Stomach (tissue), 8 donors: ENCODE measurements at regions not wholly inside any gene's neighbourhood (a gene's known extent, or its start where the extent isn't known, plus 50 kb on each side); places are given as distances from the start of the nearest gene placed in this dataset.

Source experiments
- DNase-seq, 2 donors: peaks; one replicate each; pipeline versions ENCODE4 v3.0.0 to v3.0.0-alpha.2; 2013 to 2019
- H3K27ac ChIP-seq, 5 donors: fragments of 200-600 bp in 4 of 5; sonication (generic) in 4 of 5; one replicate each; pipeline ENCODE4 v1.5.1; 2013 to 2019; ENCODE audit warnings: mild to moderate bottlenecking in 1 of 5, moderate library complexity in 1 of 5
- H3K27me3 ChIP-seq, 3 donors: fragments of 200-600 bp; sonication (generic); one replicate each; pipeline ENCODE4 v1.5.1; 2017 to 2019; ENCODE audit warnings: mixed run types in 1 of 3
- H3K36me3 ChIP-seq, 4 donors: fragments of 200-600 bp; sonication (generic); 1 replicate in 3 of 4; 2 replicates in 1 of 4; pipeline ENCODE4 v1.5.1; 2016 to 2019
- H3K4me1 ChIP-seq, 4 donors: fragments of 200-600 bp; sonication (generic); one replicate each; pipeline ENCODE4 v1.5.1; 2016 to 2019
- H3K4me3 ChIP-seq, 4 donors: fragments of 200-600 bp; sonication (generic) in 3 of 4; one replicate each; pipeline ENCODE4 v1.5.1; 2016 to 2019; ENCODE audit warnings: mild to moderate bottlenecking in 1 of 4
- H3K9me3 ChIP-seq, 4 donors: fragments of 200-600 bp; sonication (generic); one replicate each; pipeline ENCODE4 v1.5.1; 2016 to 2019
- CTCF ChIP-seq, 7 experiments: fragments of 450-650 bp in 4 of 7; fragments of 200-600 bp in 3 of 7; sonication (generic) in 3 of 7; IDR thresholded peaks; one replicate each; pipeline ENCODE4 v1.5.1; 2016 to 2019; ENCODE audit warnings: antibody characterized with exemption in 7 of 7, control low read depth in 2 of 7, mild to moderate bottlenecking in 1 of 7
- EP300 ChIP-seq: sonication (generic); formaldehyde crosslinking; IDR thresholded peaks from one replicate; pipeline ENCODE4 v1.6.1; 2017; ENCODE audit warnings: antibody characterized with exemption
- POLR2A ChIP-seq, 4 donors: fragments of 450-650 bp; IDR thresholded peaks; one replicate each; pipeline ENCODE4 v1.6.1; 2016; ENCODE audit warnings: antibody characterized with exemption in 4 of 4, control low read depth in 2 of 4, mild to moderate bottlenecking in 1 of 4, moderate library complexity in 1 of 4
- POLR2AphosphoS5 ChIP-seq, 3 donors: sonication (generic); formaldehyde crosslinking; IDR thresholded peaks; one replicate each; pipeline ENCODE4 v1.6.1; 2016; ENCODE audit warnings: antibody characterized with exemption in 3 of 3
- WGBS, 5 donors: extraction: QIAGEN DNeasy Blood & Tissue Kit in 3 of 5; methylation state at CpG; one replicate each; pipeline versions ENCODE4 v1.1.5 to v1.1.7; 2013 to 2018; 5-methylcytosine and 5-hydroxymethylcytosine counted together
- intact Hi-C: fragments of 100-400 bp; cut with DNase I; formaldehyde crosslinking; loops from one replicate; pipeline ENCODE4 v1.15.1; 2023; ENCODE audit warnings: low total_unique reads
- donor health status: healthy with polysubstance abuse.
- donor health status: Bipolar disorder and iron deficiency.
- donor health status: healthy.

- Histone ChIP-seq H3K4me1 (no peaks in the 10 kb centered on the region), H3K27me3 (no peaks in the 10 kb centered on the region), H3K27ac (no peak overlapping the region), H3K36me3 (no peaks in the 10 kb centered on the region), H3K4me3 (no peak overlapping the region), H3K9me3 (no peaks in the 10 kb centered on the region)
- DNase-seq = no peak
- intact Hi-C loops = no loop called here
- WGBS, 5 donors = 78 to 84% (median 81%) methylated on average over 7 of the region's 7 CpGs
- TF ChIP-seq EP300 (no peak), CTCF (IDR thresholded peaks at IDR 0.05) (no peak), POLR2A (IDR thresholded peaks at IDR 0.05) (no peak)
Observed at GRCh38 chr13:81048026-81048461, 707.1 kb upstream of the SPRY2 start.

GRCh38 chr13:81041761-81042160, 700.8 kb upstream of the SPRY2 start:
- Histone ChIP-seq H3K4me3 (no peak overlapping the region), H3K9me3 (peaks cover 0 to 10% (median 0%) of the 10 kb centered on the region in 4 donors), H3K4me1 (no peaks in the 10 kb centered on the region), H3K27ac (no peak overlapping the region), H3K36me3 (no peaks in the 10 kb centered on the region), H3K27me3 (no peaks in the 10 kb centered on the region)
- no peak for DNase-seq
- 47 to 61% (median 57%) methylated on average over 1 of the region's 1 CpG for WGBS, 5 donors
- intact Hi-C loops = no loop called here
- TF ChIP-seq POLR2A (IDR thresholded peaks at IDR 0.05) (no peak), POLR2AphosphoS5 (IDR thresholded peaks at IDR 0.05) (no peak), EP300 (no peak), CTCF (IDR thresholded peaks at IDR 0.05) (no peak)

- H3K27ac ChIP-seq = no peak overlapping the region
- H3K4me3 ChIP-seq = no peak overlapping the region
- H3K9me3 ChIP-seq = no peaks in the 10 kb centered on the region
- 15 to 51% (median 39%) methylated on average over 1 of the region's 1 CpG for WGBS, 5 donors
- H3K27me3 ChIP-seq = no peaks in the 10 kb centered on the region
- no peaks in the 10 kb centered on the region for H3K36me3 ChIP-seq
- no peaks in the 10 kb centered on the region for H3K4me1 ChIP-seq
- TF ChIP-seq EP300 = no peak
- TF ChIP-seq POLR2AphosphoS5 (IDR thresholded peaks at IDR 0.05) = no peak
- TF ChIP-seq CTCF (IDR thresholded peaks at IDR 0.05) = no peak
- no peak for TF ChIP-seq POLR2A (IDR thresholded peaks at IDR 0.05)
- DNase-seq = no peak
- intact Hi-C loops = no loop called here
Observed at GRCh38 chr13:81031996-81032395, 691.1 kb upstream of the SPRY2 start.

- Histone ChIP-seq H3K4me1 (no peaks in the 10 kb centered on the region), H3K9me3 (peaks cover 0 to 12% (median 3%) of the 10 kb centered on the region in 4 donors), H3K4me3 (no peak overlapping the region), H3K36me3 (no peaks in the 10 kb centered on the region), H3K27me3 (no peaks in the 10 kb centered on the region), H3K27ac (no peak overlapping the region)
- no peak for DNase-seq
- 85 to 93% (median 88%) methylated on average over 3 of the region's 3 CpGs for WGBS, 5 donors
- intact Hi-C loops = no loop called here
- no peak for TF ChIP-seq EP300
Observed at GRCh38 chr13:81025091-81025490, 684.2 kb upstream of the SPRY2 start.

- intact Hi-C loops = no loop called here
- Histone ChIP-seq H3K36me3 (no peaks in the 10 kb centered on the region), H3K9me3 (peaks cover 0 to 12% (median 3%) of the 10 kb centered on the region in 4 donors), H3K4me3 (no peak overlapping the region), H3K4me1 (no peaks in the 10 kb centered on the region), H3K27me3 (no peaks in the 10 kb centered on the region), H3K27ac (no peak overlapping the region)
- no peak for DNase-seq
- TF ChIP-seq EP300 (no peak), POLR2AphosphoS5 (IDR thresholded peaks at IDR 0.05) (no peak), CTCF (IDR thresholded peaks at IDR 0.05) (no peak), POLR2A (IDR thresholded peaks at IDR 0.05) (no peak)
- 65 to 74% (median 71%) methylated on average over 5 of the region's 5 CpGs for WGBS, 5 donors
Observed at GRCh38 chr13:81021284-81021840, 680.4 kb upstream of the SPRY2 start.
